ENCODE measurements at regions not wholly inside any gene's neighbourhood (a gene's known extent, or its start where the extent isn't known, plus 50 kb on each side); places are given as distances from the start of the nearest gene placed in this dataset.

DNA sequence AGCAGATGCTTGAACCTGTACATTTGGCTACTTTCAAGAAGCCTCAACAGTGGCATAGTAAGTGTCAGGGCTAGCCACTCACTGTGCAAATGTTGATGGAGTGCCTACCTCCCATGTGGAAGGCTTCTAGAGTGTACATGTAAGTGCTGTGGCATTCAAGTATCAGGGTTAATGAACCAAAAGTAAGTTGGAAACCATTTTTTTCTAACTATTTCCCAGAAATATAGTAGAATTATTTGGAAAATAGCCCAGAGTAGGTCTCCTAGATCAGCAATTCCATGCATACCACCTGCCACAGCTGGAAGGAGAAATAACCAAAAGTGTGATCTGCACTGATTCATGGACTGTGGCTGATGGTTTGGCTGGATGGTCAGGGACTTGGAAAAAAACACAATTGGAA, 53.3 kb downstream of the FOXD1 start:
- DNase-seq: no peak

DNA sequence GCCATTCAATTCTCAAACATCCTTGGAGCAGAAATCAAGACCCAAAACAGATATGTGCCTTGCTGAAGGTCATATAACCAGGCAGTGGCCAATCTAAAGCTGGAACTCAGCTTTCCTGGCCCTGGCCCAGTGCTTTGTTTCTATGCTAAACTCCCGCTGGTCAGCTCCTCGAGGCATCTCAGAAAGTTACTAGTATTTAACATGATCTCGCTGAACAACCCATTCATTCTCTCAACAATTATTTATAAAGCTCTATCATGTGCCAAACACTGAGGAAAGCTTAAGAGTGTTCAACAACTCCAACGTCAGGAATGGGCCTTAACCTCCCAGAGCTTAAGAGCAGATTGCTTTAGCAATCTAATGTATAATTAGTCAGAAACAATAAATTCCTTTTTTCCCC, 54.0 kb downstream of the FOXD1 start:
- no peak for DNase-seq

DNA sequence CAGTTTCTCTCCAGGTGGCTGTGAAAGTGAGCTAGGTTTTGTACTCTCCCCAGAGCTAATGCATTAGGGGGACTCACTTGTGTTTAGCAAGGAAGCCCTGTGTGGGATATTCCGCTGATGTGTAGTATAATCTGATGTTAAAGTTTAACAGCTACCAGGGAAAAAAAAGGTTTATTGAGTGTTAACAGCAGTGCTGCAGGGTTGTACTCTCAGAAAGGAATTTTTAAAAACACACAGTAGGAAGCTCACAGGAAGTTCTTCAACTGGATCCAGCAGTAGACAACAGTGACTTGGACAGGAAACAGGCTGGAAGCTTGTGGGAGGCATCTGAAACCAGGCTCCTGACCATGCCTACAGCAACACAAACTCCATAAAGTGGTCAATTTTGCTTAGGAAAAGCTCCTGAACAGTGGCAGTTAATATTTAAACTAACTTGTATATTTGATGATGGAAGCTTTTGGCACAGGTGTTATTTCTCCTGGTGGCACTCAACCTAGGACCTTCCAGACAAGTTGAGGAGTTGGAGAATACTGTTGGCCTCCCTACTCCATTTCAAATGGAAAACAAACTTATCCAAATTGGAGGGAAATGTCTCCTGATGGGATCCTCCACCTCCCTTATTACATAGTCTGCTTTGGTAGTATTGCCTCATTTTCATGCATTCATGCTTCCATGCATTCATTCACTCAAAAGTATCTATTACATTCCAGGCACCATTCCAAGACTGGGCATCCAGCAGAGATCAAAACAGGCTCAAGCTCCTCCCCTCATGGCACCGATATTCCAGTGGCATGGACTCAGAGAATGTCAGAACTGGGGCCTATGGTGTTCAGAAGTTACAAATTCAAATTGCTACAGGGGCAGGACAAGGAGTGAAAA, 54.7 kb downstream of the FOXD1 start:
- DNase-seq: no peak

- DNase-seq: no peak
These were observed 55.8 kb downstream of the FOXD1 start for GRCh38 chr5:73392775-73393174.

DNA sequence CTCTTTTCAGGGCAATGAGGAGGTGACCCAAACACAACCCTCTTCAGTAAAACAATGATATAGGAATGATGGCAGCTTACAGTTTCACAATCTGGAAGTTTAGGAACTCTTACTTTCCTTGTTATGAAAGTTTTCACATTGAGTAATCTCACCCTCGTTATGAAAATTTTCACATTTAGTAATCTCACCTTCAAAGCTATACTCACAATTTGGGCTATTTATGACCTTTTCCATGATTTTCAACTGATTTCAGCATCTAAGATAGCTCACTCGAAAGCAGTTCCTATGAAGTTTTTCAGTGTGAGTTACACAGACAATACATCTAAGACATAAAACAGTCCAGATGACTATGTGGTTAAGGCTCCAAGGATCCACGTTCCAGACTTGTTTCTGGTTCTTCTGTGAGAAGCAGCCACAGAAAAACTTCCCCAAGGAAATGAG, 57.1 kb downstream of the FOXD1 start:
- no peak for DNase-seq

GRCh38 chr5:73390972-73391371, 57.6 kb downstream of the FOXD1 start:
- no peak for DNase-seq

DNA sequence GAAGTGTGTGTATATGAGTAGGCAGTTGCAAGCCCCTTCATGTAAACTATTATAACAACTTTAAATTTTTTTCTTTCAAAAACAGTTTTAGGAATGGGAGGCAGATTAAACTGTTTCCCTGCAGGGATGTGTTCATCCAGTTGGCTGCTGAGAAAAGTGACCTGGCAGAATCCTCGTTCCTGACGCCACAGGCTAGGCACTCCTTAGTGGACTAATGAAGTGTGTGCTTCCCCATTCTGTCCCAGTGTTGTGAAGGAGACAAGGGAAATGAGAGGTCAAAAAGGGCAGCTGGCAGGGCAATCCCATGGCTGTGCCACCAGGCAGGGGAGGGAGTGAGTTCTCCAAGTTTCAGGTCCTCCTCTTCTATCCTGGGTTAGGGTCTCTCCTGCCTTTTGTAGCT, 59.8 kb downstream of the FOXD1 start:
- no peak for DNase-seq

DNA sequence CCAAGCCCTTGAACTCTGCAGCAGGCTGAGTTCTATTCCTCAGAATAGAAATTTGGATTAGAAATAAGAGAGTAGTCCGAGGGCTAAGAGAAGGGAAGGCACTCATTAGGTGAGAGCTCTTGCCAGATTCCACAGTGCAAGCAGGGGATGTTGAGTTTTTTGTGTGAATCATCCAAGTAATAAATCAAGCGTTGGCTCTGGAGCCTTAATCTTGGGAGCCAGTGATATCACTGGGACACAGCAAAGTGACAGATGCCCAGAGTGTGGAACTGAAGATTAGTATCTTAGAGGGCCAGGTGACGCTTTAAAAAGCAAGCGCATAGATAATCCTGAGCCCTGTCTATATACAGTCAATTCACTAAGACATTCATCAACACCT, 60.3 kb downstream of the FOXD1 start:
- no peak for DNase-seq

- DNase-seq: peak; percentile 76
These were observed 60.8 kb downstream of the FOXD1 start for GRCh38 chr5:73387601-73388305.

DNA sequence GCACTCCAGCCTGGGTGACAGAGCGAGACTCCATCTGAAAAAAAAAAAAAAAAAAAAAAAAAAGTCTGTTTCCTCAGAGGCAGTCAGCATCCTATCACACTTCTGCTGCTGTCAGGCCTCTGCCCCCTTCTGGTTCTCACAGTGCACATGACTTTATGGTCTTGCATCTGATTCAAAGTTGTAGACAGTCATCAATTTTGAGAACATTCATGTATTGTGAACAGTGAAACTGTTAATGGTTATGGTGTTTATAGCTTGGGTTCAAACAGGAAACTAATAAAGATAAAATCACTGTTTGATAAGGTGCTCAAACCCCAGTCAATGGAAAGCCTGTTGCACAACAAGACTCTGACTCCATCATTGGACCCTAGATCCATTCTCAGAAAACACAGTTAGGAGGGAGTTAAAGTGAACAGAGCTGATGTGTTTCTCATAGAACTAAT, 61.4 kb downstream of the FOXD1 start:
- DNase-seq: peak; percentile 32

GRCh38 chr5:73384861-73385260, 63.7 kb downstream of the FOXD1 start:
- no peak for DNase-seq

DNA sequence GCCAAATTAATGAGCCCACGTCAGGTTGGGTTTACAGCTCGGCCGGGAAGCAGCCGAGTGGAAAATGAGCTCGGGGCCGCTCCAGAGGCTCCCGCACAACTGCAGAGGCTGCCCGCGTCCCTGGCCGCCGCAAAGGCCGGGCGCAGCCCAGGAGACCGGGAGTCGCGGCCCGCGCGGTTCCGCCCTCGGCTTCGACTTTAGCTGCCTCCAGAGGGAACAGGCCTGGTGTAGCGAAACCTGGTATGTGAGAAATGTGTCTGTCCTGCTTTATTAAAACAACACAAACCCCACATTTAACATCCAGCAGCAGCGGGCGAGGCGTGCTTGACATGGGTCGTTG, 66.2 kb downstream of the FOXD1 start:
- no peak for DNase-seq

DNA sequence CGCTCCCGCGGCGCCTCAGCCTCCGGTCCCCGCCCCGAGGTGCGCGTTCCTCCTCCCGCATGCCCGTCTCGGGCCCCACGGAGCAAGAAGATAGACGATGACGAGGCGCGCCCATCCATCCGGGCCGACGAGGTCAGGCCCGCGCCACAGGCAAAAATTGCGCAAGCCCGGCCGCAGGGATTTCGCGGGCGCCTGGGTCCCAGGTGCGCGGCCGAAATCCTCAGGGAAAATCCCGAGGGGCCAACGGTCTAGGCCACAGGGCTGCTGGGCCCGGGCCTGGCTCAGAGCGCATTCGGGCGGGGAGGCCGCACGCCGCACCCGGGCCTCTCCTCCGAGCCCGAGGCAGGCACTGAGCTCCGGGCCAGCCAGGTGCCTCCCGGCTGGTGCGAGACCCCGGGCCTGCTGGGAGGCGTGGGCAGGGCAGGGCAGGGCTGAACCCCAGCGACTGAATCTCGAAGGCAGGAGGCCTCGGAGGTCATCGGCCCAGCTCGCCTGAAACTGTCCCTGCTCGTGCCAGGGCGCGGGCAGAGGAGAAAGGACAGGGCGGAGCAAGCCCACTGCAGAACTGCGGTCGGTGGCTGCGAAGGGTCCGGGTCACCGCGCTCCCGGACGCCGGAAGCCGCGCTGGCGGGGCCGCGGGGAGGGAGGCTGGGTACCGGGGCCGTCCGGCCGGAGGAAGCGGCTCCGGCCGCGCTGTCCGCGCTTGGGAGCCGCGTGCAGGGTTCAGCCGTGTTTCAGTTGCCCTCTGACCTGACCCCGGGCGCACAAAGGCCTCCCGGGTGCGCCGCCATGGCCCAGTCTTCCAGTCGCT, 66.8 kb downstream of the FOXD1 start:
- DNase-seq: no peak

DNA sequence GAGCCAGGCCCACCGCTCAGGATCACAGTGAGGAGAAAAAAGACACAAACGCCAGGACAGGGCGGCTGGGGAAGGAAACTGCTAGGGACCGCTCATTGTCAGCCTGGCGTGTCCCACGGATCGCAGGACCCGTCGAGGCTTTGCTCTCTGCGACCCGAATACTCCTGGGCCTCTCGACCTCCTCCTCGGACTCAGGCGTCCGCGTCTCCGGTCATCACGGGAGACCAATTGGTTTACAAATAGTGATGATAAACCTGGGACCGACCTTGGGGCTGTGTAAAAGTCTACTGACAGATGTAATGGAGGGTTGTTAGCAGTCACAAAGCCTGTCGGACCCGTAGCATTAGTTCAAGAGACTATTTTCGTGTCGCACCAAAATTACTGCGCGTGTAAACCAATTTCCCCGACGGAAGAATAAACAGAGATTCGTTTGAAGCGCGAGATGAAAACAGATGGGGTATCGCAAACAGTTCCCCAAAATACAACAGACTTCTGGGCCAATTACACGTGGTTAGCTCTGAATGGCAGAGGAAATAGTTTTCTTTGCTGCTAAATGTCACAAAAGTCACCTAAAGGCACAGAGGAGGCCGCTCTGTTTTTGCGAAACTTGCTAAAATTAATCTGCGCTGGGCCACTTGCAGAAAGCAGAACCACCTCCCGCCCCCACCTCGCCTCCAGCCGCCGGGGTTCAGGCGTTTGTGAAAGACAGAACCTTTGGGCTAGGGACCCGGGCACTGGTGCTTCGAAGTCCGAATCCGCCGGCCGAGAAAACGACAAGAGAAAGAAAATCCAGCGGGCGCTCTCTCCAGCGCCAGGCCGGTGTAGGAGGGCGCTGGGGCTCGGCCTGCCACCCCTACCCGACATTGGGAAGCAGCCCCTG, 67.6 kb downstream of the FOXD1 start:
- no peak for DNase-seq

GRCh38 chr5:73380041-73380440, 68.5 kb downstream of the FOXD1 start:
- no peak for DNase-seq

GRCh38 chr5:73379435-73379834, 69.1 kb downstream of the FOXD1 start:
- DNase-seq: no peak

DNA sequence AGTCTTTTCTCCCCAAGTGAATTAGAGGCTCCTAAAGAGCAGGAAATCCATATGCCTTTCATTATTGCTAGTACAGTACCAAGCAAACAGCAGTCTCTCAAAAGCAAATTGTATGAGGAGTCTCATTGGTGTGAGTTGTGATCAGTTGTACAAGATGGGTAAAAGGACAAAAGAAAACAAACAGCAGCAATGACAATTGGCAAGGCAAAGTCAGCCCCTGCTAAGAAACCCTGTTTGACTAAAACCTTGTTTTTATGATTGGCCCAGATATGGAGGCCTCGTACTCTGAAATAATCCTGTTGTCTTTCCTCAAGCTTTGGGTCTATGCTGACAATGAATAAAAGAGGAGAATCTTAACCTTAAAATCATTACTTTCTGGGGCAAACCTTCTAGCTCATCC, 69.8 kb downstream of the FOXD1 start:
- DNase-seq: no peak

GRCh38 chr5:73378070-73378469, 70.5 kb downstream of the FOXD1 start:
- DNase-seq: peak; percentile 34

DNA sequence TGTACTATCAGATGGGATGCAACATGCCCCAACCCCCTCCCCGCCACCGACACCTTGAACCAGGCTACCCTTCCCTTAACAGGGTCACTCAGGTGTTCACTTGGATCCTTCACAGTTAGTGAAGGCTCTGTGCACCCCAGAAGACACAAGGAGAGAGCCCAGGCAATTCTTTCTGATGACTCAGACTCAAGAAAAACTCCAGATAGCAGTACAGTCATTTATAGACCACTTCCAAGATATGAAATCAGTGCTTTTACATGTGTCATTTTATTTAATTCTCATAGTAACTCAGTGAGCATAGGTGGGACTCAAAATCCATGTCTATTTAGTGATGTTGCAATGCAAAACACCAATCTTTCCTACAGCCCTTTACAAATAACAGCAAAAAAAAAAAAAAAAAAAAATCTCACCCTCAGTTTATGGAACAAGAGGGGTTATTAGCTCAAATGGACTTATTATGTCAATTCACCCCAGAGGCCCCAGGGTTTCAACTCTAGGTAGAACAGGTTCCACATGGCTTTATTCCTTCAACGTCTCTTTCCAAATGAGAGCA, 71.9 kb downstream of the FOXD1 start:
- no peak for DNase-seq

- no peak for DNase-seq
These were observed 72.6 kb downstream of the FOXD1 start for GRCh38 chr5:73375949-73376348.

DNA sequence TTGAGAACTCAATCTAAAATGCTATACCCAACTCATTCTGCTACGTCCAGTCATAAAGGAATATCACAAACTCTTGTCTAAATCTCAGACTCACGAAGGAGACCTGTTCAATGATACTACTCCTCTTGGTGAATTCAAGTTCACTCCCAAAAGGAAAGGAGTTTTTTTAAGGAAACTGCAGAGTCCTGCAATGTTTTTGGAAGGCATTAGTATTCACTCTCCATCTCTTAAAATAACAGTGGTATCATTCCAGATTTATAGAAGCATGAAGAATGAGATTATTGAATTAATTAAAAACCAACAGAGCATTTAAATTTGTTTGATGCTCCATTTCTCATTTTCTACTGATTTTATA, 73.4 kb downstream of the FOXD1 start:
- no peak for DNase-seq

DNA sequence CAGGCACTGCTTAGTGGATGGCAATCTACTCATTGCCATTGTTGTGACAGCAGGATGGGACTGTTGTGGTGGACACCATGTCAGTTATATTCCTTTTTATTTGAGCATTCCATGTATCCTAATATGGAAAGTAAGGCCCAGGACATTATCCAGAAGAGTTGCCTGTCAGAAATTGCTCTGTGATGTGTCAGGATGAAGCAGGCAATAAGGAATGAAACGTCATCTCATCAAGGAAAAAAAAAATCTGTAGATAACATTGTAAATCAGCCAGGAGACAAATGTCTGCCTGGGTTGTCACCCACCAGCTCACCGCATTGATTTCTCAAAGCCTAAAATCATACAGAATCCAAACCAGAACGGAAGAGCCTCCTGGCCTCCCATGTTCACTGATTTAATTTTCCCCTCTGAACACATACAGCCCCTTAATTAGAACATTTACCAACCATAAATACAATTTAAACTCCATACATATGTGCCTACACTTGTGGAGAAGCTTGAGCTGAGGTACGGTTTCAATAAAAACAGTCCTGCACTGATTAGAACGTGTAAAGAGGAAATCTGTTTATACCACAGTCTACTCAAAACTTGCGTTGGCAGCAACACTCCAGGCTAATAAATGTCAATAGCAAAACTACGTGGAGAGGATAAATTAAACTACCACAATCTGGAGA, 73.9 kb downstream of the FOXD1 start:
- DNase-seq: no peak

Measured in DMS153 (cell line).